ENCODE measurements at regions not wholly inside any gene's neighbourhood (a gene's known extent, or its start where the extent isn't known, plus 50 kb on each side); places are given as distances from the start of the nearest gene placed in this dataset.

DNA sequence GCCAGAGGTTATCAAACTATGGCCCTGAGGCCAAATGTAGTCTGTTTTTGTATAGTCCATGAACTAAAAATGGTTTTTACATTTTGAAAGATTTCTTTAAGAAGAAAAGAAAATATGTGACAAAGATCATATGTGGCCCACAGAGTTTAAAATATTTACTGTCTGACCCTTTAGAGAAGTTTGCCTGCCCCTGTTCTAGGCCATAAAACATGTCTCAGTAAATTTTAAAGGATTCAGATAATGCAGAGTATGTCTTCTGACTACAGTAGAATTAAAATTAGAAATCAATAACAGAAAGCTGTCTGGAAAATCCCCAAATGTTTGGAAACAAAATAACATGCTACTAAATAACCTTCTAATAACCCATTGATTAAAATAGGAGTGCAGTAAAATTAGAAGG, 86.3 kb downstream of the KCNRG start:
- TF ChIP-seq GATA3 (IDR thresholded peaks at IDR 0.05; ENCODE audit: low read depth, low read length): no peak
- no peak for TF ChIP-seq GATA2 (IDR thresholded peaks at IDR 0.05; ENCODE audit: low read depth, low read length)

Measured in SH-SY5Y (cell line).